HAP-1 (cell line): ENCODE measurements at regions not wholly inside any gene's neighbourhood (a gene's known extent, or its start where the extent isn't known, plus 50 kb on each side); places are given as distances from the start of the nearest gene placed in this dataset.

Experiments
- DNase-seq, 2 experiments: peaks; one replicate each; pipeline ENCODE4 v3.0.0-alpha.2; 2016 to 2020; ENCODE audit warnings: low spot score in 2 of 2
- H3K27me3 ChIP-seq: fragments of 250-450 bp; sonication (Bioruptor Pico); 2 replicates; pipeline ENCODE4 v1.5.1; 2020; ENCODE audit warnings: low read depth, mild to moderate bottlenecking, moderate library complexity
- H3K36me3 ChIP-seq: fragments of 250-450 bp; sonication (Bioruptor Pico); replicated peaks from 2 replicates; pipeline ENCODE4 v1.5.1; 2020; ENCODE audit warnings: mild to moderate bottlenecking
- H3K4me1 ChIP-seq: fragments of 250-450 bp; sonication (Bioruptor Pico); 2 replicates; pipeline ENCODE4 v1.5.1; 2020; ENCODE audit warnings: mild to moderate bottlenecking
- H3K4me3 ChIP-seq: fragments of 250-450 bp; sonication (Bioruptor Pico); 2 replicates; pipeline ENCODE4 v1.5.1; 2020; ENCODE audit warnings: mild to moderate bottlenecking, moderate library complexity
- H3K9me3 ChIP-seq: fragments of 250-450 bp; sonication (Bioruptor Pico); 2 replicates; pipeline ENCODE4 v1.5.1; 2020; ENCODE audit warnings: mild to moderate bottlenecking, moderate library complexity
- in situ Hi-C: fragments of 300-500 bp; cut with MboI; formaldehyde crosslinking; loops from 3 replicates; pipeline ENCODE4 v1.14.3; 2020; ENCODE audit warnings: low sequenced_read_pairs, inconsistent platforms, mixed read lengths

GRCh38 chr6:23280437-23280836, 711.1 kb downstream of the HDGFL1 start:
- in situ Hi-C loops: no loop called here
- Histone ChIP-seq H3K4me1 (peaks cover 18% of the 10 kb centered on the region), H3K9me3 (no peaks in the 10 kb centered on the region), H3K36me3 (no peaks in the 10 kb centered on the region), H3K4me3 (no peak overlapping the region), H3K27me3 (no peaks in the 10 kb centered on the region)
- DNase-seq: no peak

- DNase-seq: no peak
- no peaks in the 10 kb centered on the region for H3K27me3 ChIP-seq
- H3K4me3 ChIP-seq: no peak overlapping the region
- H3K9me3 ChIP-seq: no peaks in the 10 kb centered on the region
- peaks cover 3% of the 10 kb centered on the region for H3K4me1 ChIP-seq
- no peaks in the 10 kb centered on the region for H3K36me3 ChIP-seq
- in situ Hi-C loops: no loop called here
Measured at GRCh38 chr6:23282252-23283021, 713.1 kb downstream of the HDGFL1 start.

GRCh38 chr6:23293653-23294052, 724.3 kb downstream of the HDGFL1 start:
- in situ Hi-C loops: no loop called here
- H3K27me3 ChIP-seq: no peaks in the 10 kb centered on the region
- H3K36me3 ChIP-seq: no peaks in the 10 kb centered on the region
- no peaks in the 10 kb centered on the region for H3K4me1 ChIP-seq
- H3K9me3 ChIP-seq: no peaks in the 10 kb centered on the region
- no peak overlapping the region for H3K4me3 ChIP-seq
- no peak for DNase-seq

- no peaks in the 10 kb centered on the region for H3K27me3 ChIP-seq
- no peaks in the 10 kb centered on the region for H3K36me3 ChIP-seq
- H3K9me3 ChIP-seq: no peaks in the 10 kb centered on the region
- H3K4me3 ChIP-seq: no peak overlapping the region
- DNase-seq: no peak
- in situ Hi-C loops: no loop called here
- no peaks in the 10 kb centered on the region for H3K4me1 ChIP-seq
Measured at GRCh38 chr6:23301556-23301955, 732.2 kb downstream of the HDGFL1 start.

GRCh38 chr6:23302514-23302913, 733.1 kb downstream of the HDGFL1 start:
- Histone ChIP-seq H3K4me3 (no peak overlapping the region), H3K27me3 (no peaks in the 10 kb centered on the region), H3K4me1 (no peaks in the 10 kb centered on the region), H3K36me3 (no peaks in the 10 kb centered on the region), H3K9me3 (no peaks in the 10 kb centered on the region)
- in situ Hi-C loops: no loop called here
- no peak for DNase-seq

GRCh38 chr6:23305325-23305943, 736.1 kb downstream of the HDGFL1 start:
- Histone ChIP-seq H3K4me1 (no peaks in the 10 kb centered on the region), H3K27me3 (no peaks in the 10 kb centered on the region), H3K4me3 (no peak overlapping the region), H3K9me3 (no peaks in the 10 kb centered on the region), H3K36me3 (no peaks in the 10 kb centered on the region)
- in situ Hi-C loops: no loop called here
- DNase-seq: no peak

GRCh38 chr6:23306251-23306950, 737.0 kb downstream of the HDGFL1 start:
- no peaks in the 10 kb centered on the region for H3K9me3 ChIP-seq
- no peaks in the 10 kb centered on the region for H3K4me1 ChIP-seq
- no peak overlapping the region for H3K4me3 ChIP-seq
- no peak for DNase-seq
- no peaks in the 10 kb centered on the region for H3K36me3 ChIP-seq
- in situ Hi-C loops: no loop called here
- no peaks in the 10 kb centered on the region for H3K27me3 ChIP-seq

- Histone ChIP-seq H3K9me3 (no peaks in the 10 kb centered on the region), H3K4me3 (no peak overlapping the region), H3K4me1 (no peaks in the 10 kb centered on the region), H3K27me3 (no peaks in the 10 kb centered on the region), H3K36me3 (no peaks in the 10 kb centered on the region)
- in situ Hi-C loops: no loop called here
- DNase-seq: no peak
Measured at GRCh38 chr6:23307516-23307915, 738.1 kb downstream of the HDGFL1 start.

GRCh38 chr6:23308166-23308565, 738.8 kb downstream of the HDGFL1 start:
- Histone ChIP-seq H3K27me3 (no peaks in the 10 kb centered on the region), H3K4me3 (no peak overlapping the region), H3K4me1 (no peaks in the 10 kb centered on the region), H3K9me3 (no peaks in the 10 kb centered on the region), H3K36me3 (no peaks in the 10 kb centered on the region)
- DNase-seq: no peak
- in situ Hi-C loops: no loop called here

GRCh38 chr6:23311211-23311610, 741.8 kb downstream of the HDGFL1 start:
- Histone ChIP-seq H3K9me3 (no peaks in the 10 kb centered on the region), H3K4me3 (no peak overlapping the region), H3K4me1 (no peaks in the 10 kb centered on the region), H3K27me3 (no peaks in the 10 kb centered on the region), H3K36me3 (no peaks in the 10 kb centered on the region)
- in situ Hi-C loops: no loop called here
- no peak for DNase-seq

GRCh38 chr6:23316131-23316530, 746.8 kb downstream of the HDGFL1 start:
- no peak overlapping the region for H3K4me3 ChIP-seq
- H3K27me3 ChIP-seq: no peaks in the 10 kb centered on the region
- H3K4me1 ChIP-seq: no peaks in the 10 kb centered on the region
- in situ Hi-C loops: no loop called here
- DNase-seq: no peak
- no peaks in the 10 kb centered on the region for H3K36me3 ChIP-seq
- no peaks in the 10 kb centered on the region for H3K9me3 ChIP-seq

- DNase-seq: no peak
- no peak overlapping the region for H3K4me3 ChIP-seq
- H3K4me1 ChIP-seq: no peaks in the 10 kb centered on the region
- H3K27me3 ChIP-seq: no peaks in the 10 kb centered on the region
- in situ Hi-C loops: no loop called here
- H3K9me3 ChIP-seq: no peaks in the 10 kb centered on the region
- H3K36me3 ChIP-seq: no peaks in the 10 kb centered on the region
Measured at GRCh38 chr6:23316931-23317330, 747.6 kb downstream of the HDGFL1 start.

- Histone ChIP-seq H3K9me3 (no peaks in the 10 kb centered on the region), H3K36me3 (no peaks in the 10 kb centered on the region), H3K4me1 (no peaks in the 10 kb centered on the region), H3K27me3 (no peaks in the 10 kb centered on the region), H3K4me3 (no peak overlapping the region)
- DNase-seq: no peak
- in situ Hi-C loops: no loop called here
Measured at GRCh38 chr6:23319582-23319981, 750.2 kb downstream of the HDGFL1 start.

GRCh38 chr6:23320471-23321015, 751.2 kb downstream of the HDGFL1 start:
- in situ Hi-C loops: no loop called here
- Histone ChIP-seq H3K27me3 (no peaks in the 10 kb centered on the region), H3K36me3 (no peaks in the 10 kb centered on the region), H3K4me3 (no peak overlapping the region), H3K4me1 (no peaks in the 10 kb centered on the region), H3K9me3 (no peaks in the 10 kb centered on the region)
- no peak for DNase-seq
